Keratinocyte (primary cell): ENCODE measurements at regions not wholly inside any gene's neighbourhood (a gene's known extent, or its start where the extent isn't known, plus 50 kb on each side); places are given as distances from the start of the nearest gene placed in this dataset.

Experiments
- DNase-seq: peaks from one replicate; pipeline ENCODE4 v3.0.0-alpha.2; 2011; ENCODE audit warnings: low read depth, missing footprints, low spot score
- FAIRE-seq: peaks from 2 replicates; lab custom pipeline; 2011; peaks lifted over from hg19 to GRCh38; lab: Jason Lieb, UNC
- H2AFZ ChIP-seq: 2 replicates; pipeline ENCODE4 v1.6.0; 2012; ENCODE audit warnings: low read length, control low read depth, inconsistent platforms; ENCODE audit not compliant: control insufficient read depth
- H3K27ac ChIP-seq: 2 replicates; pipeline ENCODE4 v1.5.1; 2011; ENCODE audit warnings: low read length; ENCODE audit not compliant: control insufficient read depth, insufficient read depth
- H3K27me3 ChIP-seq: 3 replicates; pipeline ENCODE4 v1.6.0; 2011; ENCODE audit warnings: low read length; ENCODE audit not compliant: control insufficient read depth, insufficient read depth; ENCODE audit errors: extremely low read depth
- H3K36me3 ChIP-seq, 2 experiments: 2 replicates in 1 of 2; 3 replicates in 1 of 2; pipeline ENCODE4 v1.5.1; 2011; ENCODE audit warnings: low read length in 2 of 2, mild to moderate bottlenecking in 1 of 2; ENCODE audit not compliant: control insufficient read depth in 2 of 2, insufficient read depth in 2 of 2; ENCODE audit errors: extremely low read depth in 1 of 2
- H3K4me1 ChIP-seq: 3 replicates; pipeline ENCODE4 v1.5.1; 2011; ENCODE audit warnings: low read length; ENCODE audit not compliant: control insufficient read depth, insufficient read depth; ENCODE audit errors: extremely low read depth
- H3K4me2 ChIP-seq: 3 replicates; pipeline ENCODE4 v1.6.0; 2011; ENCODE audit warnings: low read depth, low read length; ENCODE audit not compliant: control insufficient read depth, insufficient read depth; ENCODE audit errors: extremely low read depth
- H3K4me3 ChIP-seq, 3 experiments: fragments of 200-600 bp in 1 of 3; sonication (generic) in 1 of 3; 2 replicates in 2 of 3; 3 replicates in 1 of 3; pipeline ENCODE4 v1.5.1; 2011 to 2016; ENCODE audit warnings: low read length in 3 of 3, mild to moderate bottlenecking in 3 of 3, control low read depth in 2 of 3, inconsistent platforms in 1 of 3, low read depth in 1 of 3, mixed read lengths in 1 of 3, mixed run types in 1 of 3, moderate library complexity in 1 of 3; ENCODE audit not compliant: control insufficient read depth in 2 of 3, insufficient read depth in 2 of 3; ENCODE audit errors: extremely low read depth in 1 of 3
- H3K79me2 ChIP-seq: 2 replicates; pipeline ENCODE4 v1.6.0; 2012; ENCODE audit warnings: low read length; ENCODE audit not compliant: control insufficient read depth, insufficient read depth
- H3K9ac ChIP-seq: 3 replicates; pipeline ENCODE4 v1.6.0; 2011; ENCODE audit warnings: low read length; ENCODE audit not compliant: control insufficient read depth, insufficient read depth; ENCODE audit errors: extremely low read depth
- H3K9me1 ChIP-seq: 3 replicates; pipeline ENCODE4 v1.6.0; 2011; ENCODE audit warnings: low read length; ENCODE audit not compliant: control insufficient read depth, insufficient read depth; ENCODE audit errors: extremely low read depth
- H3K9me3 ChIP-seq: 2 replicates; pipeline ENCODE4 v1.5.1; 2012; ENCODE audit warnings: low read depth, low read length; ENCODE audit not compliant: control insufficient read depth
- H4K20me1 ChIP-seq: 3 replicates; pipeline ENCODE4 v1.6.0; 2011; ENCODE audit warnings: low read length; ENCODE audit not compliant: control insufficient read depth, insufficient read depth; ENCODE audit errors: extremely low read depth
- EZH2 ChIP-seq: IDR thresholded peaks from one replicate; pipeline ENCODE4 v1.6.1; 2012; ENCODE audit warnings: inconsistent platforms, mild to moderate bottlenecking, low read length, moderate library complexity
- dilution Hi-C: fragments of 300-500 bp; cut with MboI; formaldehyde crosslinking; loops from one replicate; pipeline ENCODE4 v1.7.0; 2020; ENCODE audit warnings: low sequenced_read_pairs; ENCODE audit not compliant: extremely low pct_ligation_motif_present
- TF ChIP-seq, protein P1 (sequence below), 3 experiments: IDR thresholded peaks in 1 of 3; conservative IDR thresholded peaks in 1 of 3; optimal IDR thresholded peaks in 1 of 3; 2 replicates in 2 of 3; 3 replicates in 1 of 3; pipeline versions ENCODE3 to v1.5.1; 2011; ENCODE audit warnings: low read length in 3 of 3, mild to moderate bottlenecking in 3 of 3, moderate library complexity in 2 of 3, control low read depth in 1 of 3, inconsistent platforms in 1 of 3; ENCODE audit not compliant: insufficient read depth in 2 of 3; ENCODE audit errors: extremely low read depth in 1 of 3

GRCh38 chr13:59373341-59373740 lies 790.4 kb downstream of the DIAPH3 start:
- H3K9me1 ChIP-seq: no peaks in the 10 kb centered on the region
- H3K36me3 ChIP-seq: no peaks in the 10 kb centered on the region
- no peak for DNase-seq
- H3K27ac ChIP-seq: no peak overlapping the region
- H3K79me2 ChIP-seq: no peaks in the 10 kb centered on the region
- dilution Hi-C loops: no loop called here
- no peaks in the 10 kb centered on the region for H3K4me1 ChIP-seq
- no peak for FAIRE-seq
- no peak overlapping the region for H3K4me3 ChIP-seq
- H2AFZ ChIP-seq: no peak overlapping the region
- TF ChIP-seq, protein P1, sequence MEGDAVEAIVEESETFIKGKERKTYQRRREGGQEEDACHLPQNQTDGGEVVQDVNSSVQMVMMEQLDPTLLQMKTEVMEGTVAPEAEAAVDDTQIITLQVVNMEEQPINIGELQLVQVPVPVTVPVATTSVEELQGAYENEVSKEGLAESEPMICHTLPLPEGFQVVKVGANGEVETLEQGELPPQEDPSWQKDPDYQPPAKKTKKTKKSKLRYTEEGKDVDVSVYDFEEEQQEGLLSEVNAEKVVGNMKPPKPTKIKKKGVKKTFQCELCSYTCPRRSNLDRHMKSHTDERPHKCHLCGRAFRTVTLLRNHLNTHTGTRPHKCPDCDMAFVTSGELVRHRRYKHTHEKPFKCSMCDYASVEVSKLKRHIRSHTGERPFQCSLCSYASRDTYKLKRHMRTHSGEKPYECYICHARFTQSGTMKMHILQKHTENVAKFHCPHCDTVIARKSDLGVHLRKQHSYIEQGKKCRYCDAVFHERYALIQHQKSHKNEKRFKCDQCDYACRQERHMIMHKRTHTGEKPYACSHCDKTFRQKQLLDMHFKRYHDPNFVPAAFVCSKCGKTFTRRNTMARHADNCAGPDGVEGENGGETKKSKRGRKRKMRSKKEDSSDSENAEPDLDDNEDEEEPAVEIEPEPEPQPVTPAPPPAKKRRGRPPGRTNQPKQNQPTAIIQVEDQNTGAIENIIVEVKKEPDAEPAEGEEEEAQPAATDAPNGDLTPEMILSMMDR (optimal IDR thresholded peaks at IDR 0.05 in 1 of 3, IDR thresholded peaks at IDR 0.05 in 1 of 3, conservative IDR thresholded peaks at IDR 0.05 in 1 of 3; ENCODE audit: extremely low read depth in 1 of 3, insufficient read depth in 2 of 3, low read length in 3 of 3): no peak
- TF ChIP-seq EZH2: no peak
- H3K9me3 ChIP-seq: no peaks in the 10 kb centered on the region
- H3K27me3 ChIP-seq: no peaks in the 10 kb centered on the region
- no peak overlapping the region for H3K9ac ChIP-seq
- H3K4me2 ChIP-seq: no peak overlapping the region
- H4K20me1 ChIP-seq: no peaks in the 10 kb centered on the region

GRCh38 chr13:59374691-59375090 lies 789.0 kb downstream of the DIAPH3 start:
- TF ChIP-seq, protein P1 (optimal IDR thresholded peaks at IDR 0.05 in 1 of 3, IDR thresholded peaks at IDR 0.05 in 1 of 3, conservative IDR thresholded peaks at IDR 0.05 in 1 of 3; ENCODE audit: extremely low read depth in 1 of 3, insufficient read depth in 2 of 3, low read length in 3 of 3): no peak
- TF ChIP-seq EZH2: no peak
- Histone ChIP-seq H3K79me2 (no peaks in the 10 kb centered on the region), H4K20me1 (no peaks in the 10 kb centered on the region), H3K9me1 (no peaks in the 10 kb centered on the region), H2AFZ (no peak overlapping the region), H3K36me3 (no peaks in the 10 kb centered on the region), H3K9ac (no peak overlapping the region), H3K9me3 (no peaks in the 10 kb centered on the region), H3K4me3 (no peak overlapping the region), H3K4me1 (no peaks in the 10 kb centered on the region), H3K4me2 (no peak overlapping the region), H3K27me3 (no peaks in the 10 kb centered on the region), H3K27ac (no peak overlapping the region)
- no peak for DNase-seq
- no peak for FAIRE-seq
- dilution Hi-C loops: no loop called here
